GM10248 (cell line): ENCODE measurements at regions not wholly inside any gene's neighbourhood (a gene's known extent, or its start where the extent isn't known, plus 50 kb on each side); places are given as distances from the start of the nearest gene placed in this dataset.
"Not testable (repeated sequence)": the region's sequence is repeated elsewhere in the genome, so short reads cannot be mapped to it uniquely, and the experiment has no call there.

Source experiments
- CTCF ChIA-PET: fragments of 300-600 bp; sonication (Branson Sonifier 250); formaldehyde crosslinking; extraction: SDS; loops from one replicate; lab custom pipeline; 2021; ENCODE audit warnings: antibody characterized with exemption; lab: Yijun Ruan, JAX
- POLR2A ChIA-PET: fragments of 350-650 bp; sonication (Branson Sonifier 250); formaldehyde crosslinking; extraction: SDS; loops from one replicate; lab custom pipeline; 2020; ENCODE audit warnings: antibody characterized with exemption; lab: Yijun Ruan, JAX
- DNase-seq: peaks from one replicate; pipeline ENCODE4 v3.0.0; 2012; ENCODE audit errors: extremely low spot score
- CTCF ChIP-seq: IDR thresholded peaks from 2 replicates; pipeline ENCODE4 v1.5.1; 2012; ENCODE audit warnings: mild to moderate bottlenecking, low read depth; ENCODE audit errors: extremely low read depth, missing control alignments, control extremely low read depth

- no peak for TF ChIP-seq CTCF
- no peak for DNase-seq
- ChIA-PET POLR2A (no interaction called here), CTCF (interaction anchor here (0.7 to 1.7 kb wide), 4 partner anchors 9 to 21 kb away, joined by 3 to 5 read pairs (median 4); no protein-coding TSS in a partner anchor)
Observed at GRCh38 chr17:70329721-70330120, 160.4 kb downstream of the KCNJ2 start.

GRCh38 chr17:70331066-70331465 lies 161.7 kb downstream of the KCNJ2 start:
- POLR2A ChIA-PET, CTCF ChIA-PET, DNase-seq: not testable (repeated sequence)

- CTCF ChIA-PET = no interaction called here
- POLR2A ChIA-PET = no interaction called here
- no peak for TF ChIP-seq CTCF
- DNase-seq = no peak
Observed at GRCh38 chr17:70332356-70333210, 163.3 kb downstream of the KCNJ2 start.

GRCh38 chr17:70336411-70336810 lies 167.1 kb downstream of the KCNJ2 start:
- CTCF ChIA-PET = no interaction called here
- no peak for DNase-seq
- POLR2A ChIA-PET = no interaction called here
- no peak for TF ChIP-seq CTCF

GRCh38 chr17:70338946-70339354 lies 169.6 kb downstream of the KCNJ2 start:
- DNase-seq = no peak
- TF ChIP-seq CTCF = no peak
- ChIA-PET POLR2A (no interaction called here), CTCF (interaction anchor here (1.1 to 2.4 kb wide), 2 partner anchors 10 to 31 kb away, joined by 3 to 5 read pairs; no protein-coding TSS in a partner anchor)

GRCh38 chr17:70343114-70343513 lies 173.8 kb downstream of the KCNJ2 start:
- no peak for TF ChIP-seq CTCF
- POLR2A ChIA-PET = no interaction called here

More at GRCh38 chr17:70343114-70343513, 173.8 kb downstream of the KCNJ2 start:
- no peak for DNase-seq
- CTCF ChIA-PET = no interaction called here
